ENCODE measurements at regions not wholly inside any gene's neighbourhood (a gene's known extent, or its start where the extent isn't known, plus 50 kb on each side); places are given as distances from the start of the nearest gene placed in this dataset.

GRCh38 chr10:124173298-124173900 is 80.0 kb upstream of the CHST15 start:
- no peak overlapping the region for H3K27ac ChIP-seq (ENCODE audit: insufficient read depth, low read length)
- no peaks in the 10 kb centered on the region for H3K4me1 ChIP-seq (ENCODE audit: control insufficient read depth, insufficient read depth, low read length)
- no TSS peak for BruUV-seq (replicated peaks)
- H2AFZ ChIP-seq (replicated peaks; ENCODE audit: low read length, poor library complexity) = no peak overlapping the region
- H3K9me1 ChIP-seq (ENCODE audit: insufficient read depth, low read length) = no peaks in the 10 kb centered on the region
- 66% methylated on average over 6 of the region's 16 CpGs; no CpG with 5 or more reads in 1 of the 2 experiments for WGBS, 2 experiments (ENCODE audit: extremely low coverage in 2 of 2, insufficient read length in 1 of 2)
- no peaks in the 10 kb centered on the region for H4K20me1 ChIP-seq (ENCODE audit: insufficient read depth, low read length)
- H4K8ac ChIP-seq (ENCODE audit: low read depth in 2 of 2, low read length in 2 of 2) = no peak overlapping the region
- TF ChIP-seq POLR2A (IDR thresholded peaks at IDR 0.05; ENCODE audit: low read depth, low read length) (no peak), USF2 (IDR thresholded peaks at IDR 0.05; ENCODE audit: low read depth, low read length) (no peak), MXI1 (IDR thresholded peaks at IDR 0.05; ENCODE audit: borderline replicate concordance, low read depth, low read length) (no peak), CTCF (conservative IDR thresholded peaks at IDR 0.05; ENCODE audit: low read depth, low read length) (no peak), MAFK (IDR thresholded peaks at IDR 0.05; ENCODE audit: low read depth, low read length) (no peak), CHD1 (IDR thresholded peaks at IDR 0.05; ENCODE audit: low read depth, low read length) (no peak), SMC3 (IDR thresholded peaks at IDR 0.05; ENCODE audit: low read depth, low read length) (no peak), RAD21 (IDR thresholded peaks at IDR 0.05; ENCODE audit: low read length) (no peak), RFX5 (IDR thresholded peaks at IDR 0.05; ENCODE audit: low read depth, low read length) (no peak), FOS (IDR thresholded peaks at IDR 0.05; ENCODE audit: low read depth, low read length) (no peak), ELK1 (IDR thresholded peaks at IDR 0.05; ENCODE audit: borderline replicate concordance, low read depth, low read length) (no peak), CEBPB (IDR thresholded peaks at IDR 0.05; ENCODE audit: low read depth, low read length) (no peak), MAZ (IDR thresholded peaks at IDR 0.05; ENCODE audit: borderline replicate concordance, low read depth, low read length) (no peak), NFE2L2 (IDR thresholded peaks at IDR 0.05; ENCODE audit: low read depth, low read length) (no peak), BHLHE40 (IDR thresholded peaks at IDR 0.05; ENCODE audit: low read depth, low read length) (no peak), RCOR1 (IDR thresholded peaks at IDR 0.05; ENCODE audit: insufficient replicate concordance, low read length) (no peak)
- DNase-seq (no peak), ATAC-seq (ENCODE audit: low read depth) (no peak)
- no peak overlapping the region for H4K5ac ChIP-seq (ENCODE audit: low read depth, low read length)
- intact Hi-C loops (cut with micrococcal nuclease) = no loop called here
- H3K9me3 ChIP-seq (ENCODE audit: control insufficient read depth, insufficient read depth, low read length) = peaks cover 7% of the 10 kb centered on the region
- no peak overlapping the region for H3K4me3 ChIP-seq (ENCODE audit: insufficient read depth, low read depth, low read length)
- H2BK5ac ChIP-seq (ENCODE audit: low read depth, low read length, poor library complexity, severe bottlenecking) = no peak overlapping the region
- POLR2A ChIA-PET (ENCODE audit: unreplicated experiment) = no interaction called here
- no peak overlapping the region for H3K23ac ChIP-seq (ENCODE audit: low read depth, low read length)
- H3K4ac ChIP-seq (ENCODE audit: low read depth, low read length) = no peak overlapping the region
- H2BK20ac ChIP-seq (ENCODE audit: low read depth, low read length) = no peak overlapping the region
- no peak overlapping the region for H2AK5ac ChIP-seq (ENCODE audit: low read depth, low read length)
- dilution Hi-C loops (cut with HindIII; ENCODE audit: low sequenced_read_pairs, unreplicated experiment) = no loop called here
- no peak overlapping the region for H2AK9ac ChIP-seq (replicated peaks; ENCODE audit: low read depth, low read length, poor library complexity)
- no peaks in the 10 kb centered on the region for H3K36me3 ChIP-seq (ENCODE audit: control insufficient read depth, insufficient read depth, low read length)
- no peaks in the 10 kb centered on the region for H3K79me1 ChIP-seq (ENCODE audit: low read depth in 1 of 2, low read length in 2 of 2)
- H3K4me2 ChIP-seq (ENCODE audit: low read depth, low read length) = no peak overlapping the region
- H3K14ac ChIP-seq (replicated peaks; ENCODE audit: low read depth, low read length) = no peak overlapping the region
- H3K56ac ChIP-seq (ENCODE audit: extremely low read depth, insufficient read depth, low read length) = no peak overlapping the region
- no peak overlapping the region for H2BK120ac ChIP-seq (ENCODE audit: low read depth, low read length)
- H3K18ac ChIP-seq (ENCODE audit: low read depth, low read length) = no peak overlapping the region
- in situ Hi-C loops (cut with MboI; ENCODE audit: low sequenced_read_pairs) = no loop called here
- no peak overlapping the region for H3K9ac ChIP-seq (ENCODE audit: low read depth, low read length)
- H2BK15ac ChIP-seq (ENCODE audit: low read depth, low read length) = no peak overlapping the region
- H4K91ac ChIP-seq (ENCODE audit: insufficient read depth, low read depth, low read length) = no peak overlapping the region
- no peaks in the 10 kb centered on the region for H3K27me3 ChIP-seq (ENCODE audit: control insufficient read depth, insufficient read depth, low read length)
- CTCF ChIA-PET = no interaction called here
